SK-N-MC (cell line): ENCODE measurements at regions not wholly inside any gene's neighbourhood (a gene's known extent, or its start where the extent isn't known, plus 50 kb on each side); places are given as distances from the start of the nearest gene placed in this dataset.

Experiments used
- DNase-seq: peaks from one replicate; pipeline ENCODE4 v3.0.0-alpha.2; 2011; ENCODE audit warnings: low read depth, low spot score
- H3K27ac ChIP-seq: fragments of 200-600 bp; sonication (generic); 2 replicates; pipeline ENCODE4 v1.5.1; 2016; ENCODE audit warnings: mixed run types
- H3K36me3 ChIP-seq: fragments of 200-600 bp; sonication (generic); 2 replicates; pipeline ENCODE4 v1.6.1; 2017; ENCODE audit warnings: antibody characterized with exemption, low read length, mixed read lengths; ENCODE audit not compliant: insufficient read depth
- H3K4me3 ChIP-seq: fragments of 200-600 bp; sonication (generic); 2 replicates; pipeline ENCODE4 v1.5.1; 2016
- H3K9ac ChIP-seq: fragments of 200-600 bp; sonication (generic); 2 replicates; pipeline ENCODE4 v1.8.0; 2017; ENCODE audit warnings: mixed run types, mixed read lengths; ENCODE audit not compliant: insufficient read length
- H3K9me3 ChIP-seq: fragments of 200-600 bp; sonication (generic); 2 replicates; pipeline ENCODE4 v1.6.1; 2017; ENCODE audit warnings: low read depth, mild to moderate bottlenecking, antibody characterized with exemption, low read length, moderate library complexity, mixed read lengths
- EZH2 ChIP-seq: fragments of 200-600 bp; sonication (generic); IDR thresholded peaks from one replicate; pipeline ENCODE4 v1.6.1; 2017; ENCODE audit warnings: antibody characterized with exemption
- FOXP2 ChIP-seq: optimal IDR thresholded peaks from 2 replicates; pipeline ENCODE3; 2011; ENCODE audit warnings: mild to moderate bottlenecking, moderate library complexity; ENCODE audit not compliant: insufficient read depth; ENCODE audit errors: extremely low read length, control extremely low read depth
- POLR2AphosphoS5 ChIP-seq: IDR thresholded peaks from 2 replicates; pipeline ENCODE4 v1.6.1; 2012; ENCODE audit warnings: mild to moderate bottlenecking, low read depth, low read length, borderline replicate concordance

- Histone ChIP-seq H3K4me3 (no peak overlapping the region), H3K27ac (no peak overlapping the region), H3K9me3 (no peaks in the 10 kb centered on the region), H3K36me3 (no peaks in the 10 kb centered on the region), H3K9ac (no peak overlapping the region)
- no peak for DNase-seq
- TF ChIP-seq EZH2 (no peak), POLR2AphosphoS5 (no peak), FOXP2 (no peak)
These were observed 56.2 kb upstream of the GNG12 start for GRCh38 chr1:67889466-67889865.

- H3K9me3 ChIP-seq = no peaks in the 10 kb centered on the region
- TF ChIP-seq EZH2 (no peak), FOXP2 (peak; percentile 29), POLR2AphosphoS5 (no peak)
- no peak overlapping the region for H3K27ac ChIP-seq
- no peaks in the 10 kb centered on the region for H3K36me3 ChIP-seq
- no peak overlapping the region for H3K9ac ChIP-seq
- DNase-seq = no peak
- H3K4me3 ChIP-seq = no peak overlapping the region
These were observed 55.2 kb upstream of the GNG12 start for GRCh38 chr1:67888216-67889106.

GRCh38 chr1:67887146-67887545, 53.9 kb upstream of the GNG12 start:
- H3K4me3 ChIP-seq = no peak overlapping the region
- H3K9ac ChIP-seq = no peak overlapping the region
- H3K36me3 ChIP-seq = no peaks in the 10 kb centered on the region
- no peak overlapping the region for H3K27ac ChIP-seq
- TF ChIP-seq FOXP2 = no peak
- TF ChIP-seq EZH2 = no peak
- TF ChIP-seq POLR2AphosphoS5 = no peak
- DNase-seq = no peak
- no peaks in the 10 kb centered on the region for H3K9me3 ChIP-seq

GRCh38 chr1:67886076-67886475, 52.8 kb upstream of the GNG12 start:
- H3K27ac ChIP-seq = no peak overlapping the region
- H3K36me3 ChIP-seq = no peaks in the 10 kb centered on the region
- DNase-seq = no peak
- TF ChIP-seq FOXP2 = no peak
- TF ChIP-seq EZH2 = no peak
- no peak for TF ChIP-seq POLR2AphosphoS5
- H3K9me3 ChIP-seq = no peaks in the 10 kb centered on the region
- no peak overlapping the region for H3K4me3 ChIP-seq
- H3K9ac ChIP-seq = no peak overlapping the region

- Histone ChIP-seq H3K27ac (no peak overlapping the region), H3K36me3 (no peaks in the 10 kb centered on the region), H3K4me3 (no peak overlapping the region), H3K9ac (no peak overlapping the region), H3K9me3 (no peaks in the 10 kb centered on the region)
- DNase-seq = no peak
- TF ChIP-seq EZH2 (no peak), POLR2AphosphoS5 (no peak), FOXP2 (no peak)
These were observed 49.8 kb upstream of the GNG12 start for GRCh38 chr1:67883069-67883468.
